PC-9 (cell line): ENCODE measurements at regions not wholly inside any gene's neighbourhood (a gene's known extent, or its start where the extent isn't known, plus 50 kb on each side); places are given as distances from the start of the nearest gene placed in this dataset.

Source experiments
- BruUV-seq: library from RNA; stranded (reverse); fragments of 400-500 nt; replicated peaks from 2 replicates; lab custom pipeline; 2021; lab: Mats Ljungman, UMichigan
- CTCF ChIA-PET: fragments of 300-600 bp; sonication (Branson Sonifier 250); formaldehyde crosslinking; loops from one replicate; lab custom pipeline; 2022; ENCODE audit warnings: antibody characterized with exemption; lab: Charles Lee
- POLR2A ChIA-PET: fragments of 300-600 bp; sonication (Branson Sonifier 250); formaldehyde crosslinking; loops from one replicate; lab custom pipeline; 2022; ENCODE audit warnings: antibody characterized with exemption; ENCODE audit not compliant: unreplicated experiment; lab: Charles Lee
- DNase-seq, 2 experiments: peaks; one replicate each; pipeline versions ENCODE4 v3.0.0 to v3.0.0-alpha.2; 2015 to 2022; ENCODE audit warnings: mixed read lengths in 1 of 2
- H2AFZ ChIP-seq: fragments of 200-600 bp; sonication (generic); 2 replicates; pipeline ENCODE4 v1.8.1; 2017; ENCODE audit warnings: antibody characterized with exemption
- H3F3A ChIP-seq: fragments of 200-600 bp; sonication (generic); 2 replicates; pipeline ENCODE4 v1.8.1; 2017; ENCODE audit warnings: antibody characterized with exemption, mild to moderate bottlenecking, low read depth; ENCODE audit not compliant: insufficient read depth
- H3K27ac ChIP-seq: fragments of 200-600 bp; sonication (generic); 2 replicates; pipeline ENCODE4 v1.6.1; 2016; ENCODE audit warnings: mixed run types
- H3K27me3 ChIP-seq: fragments of 200-600 bp; sonication (generic); 2 replicates; pipeline ENCODE4 v1.6.1; 2016; ENCODE audit warnings: low read depth, mixed run types; ENCODE audit not compliant: insufficient read depth
- H3K36me3 ChIP-seq: fragments of 200-600 bp; sonication (generic); 2 replicates; pipeline ENCODE4 v1.6.1; 2016; ENCODE audit warnings: low read depth, mixed run types
- H3K4me1 ChIP-seq: fragments of 200-600 bp; sonication (generic); replicated peaks from 2 replicates; pipeline ENCODE4 v1.6.1; 2016; ENCODE audit warnings: mixed run types; ENCODE audit not compliant: insufficient read depth
- H3K4me2 ChIP-seq: fragments of 200-600 bp; sonication (generic); 2 replicates; pipeline ENCODE4 v1.6.1; 2017; ENCODE audit warnings: mixed run types
- H3K4me3 ChIP-seq: fragments of 200-600 bp; sonication (generic); 2 replicates; pipeline ENCODE4 v1.6.1; 2016; ENCODE audit warnings: mixed run types
- H3K79me2 ChIP-seq: fragments of 200-600 bp; sonication (generic); 2 replicates; pipeline ENCODE4 v1.6.1; 2017; ENCODE audit warnings: low read depth, mixed run types
- H3K9me2 ChIP-seq: fragments of 200-600 bp; sonication (generic); 2 replicates; pipeline ENCODE4 v1.8.1; 2017; ENCODE audit warnings: mild to moderate bottlenecking; ENCODE audit not compliant: insufficient read depth
- H3K9me3 ChIP-seq: fragments of 200-600 bp; sonication (generic); 2 replicates; pipeline ENCODE4 v1.8.1; 2016; ENCODE audit warnings: low read depth; ENCODE audit not compliant: insufficient read depth
- H4K20me1 ChIP-seq: fragments of 200-600 bp; sonication (generic); 2 replicates; pipeline ENCODE4 v1.8.1; 2017; ENCODE audit not compliant: insufficient read depth
- EZH2 ChIP-seq: fragments of 200-600 bp; sonication (generic); IDR thresholded peaks from 2 replicates; pipeline ENCODE4 v1.8.0; 2017; ENCODE audit warnings: antibody characterized with exemption, low read depth
- intact Hi-C: fragments of 100-400 bp; cut with micrococcal nuclease; formaldehyde crosslinking; loops from one replicate; pipeline ENCODE4 v1.10.0; 2022; ENCODE audit not compliant: unreplicated experiment
- TF ChIP-seq, protein P1 (sequence below): fragments of 200-600 bp; sonication (generic); conservative IDR thresholded peaks from 2 replicates; pipeline ENCODE4 v1.6.1; 2017; ENCODE audit warnings: mixed run types, antibody characterized with exemption, mild to moderate bottlenecking, moderate library complexity

DNA sequence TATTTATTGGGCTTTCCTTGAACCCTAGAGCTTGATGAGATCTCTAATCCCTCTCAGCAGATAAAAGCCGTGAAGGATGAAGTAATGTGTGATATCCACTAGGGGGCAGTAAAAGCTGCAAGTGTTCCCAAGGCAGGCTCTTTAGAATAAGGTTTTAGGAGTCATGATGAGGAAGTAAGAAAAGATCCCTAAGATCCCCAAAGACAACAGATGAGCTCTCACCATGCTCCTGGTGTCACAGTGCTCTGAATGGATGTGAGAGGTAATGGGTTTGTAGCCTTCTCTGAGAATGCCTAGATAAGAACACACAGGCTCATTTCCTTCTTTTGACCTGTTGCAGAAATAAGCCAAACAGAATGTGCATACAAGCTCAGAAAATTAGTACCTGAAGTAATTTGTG lies 70.4 kb upstream of the ITPRID1 start:
- H4K20me1 ChIP-seq: no peaks in the 10 kb centered on the region
- CTCF ChIA-PET: interaction anchor here (0.6 to 1.9 kb wide), 10 partner anchors 11 to 343 kb away, joined by 3 to 16 read pairs (median 4); no protein-coding TSS in a partner anchor
- no TSS peak for BruUV-seq
- peak; percentile 16 to 66 for DNase-seq
- no peak overlapping the region for H3K4me2 ChIP-seq
- H2AFZ ChIP-seq: no peak overlapping the region
- H3K4me1 ChIP-seq: no peaks in the 10 kb centered on the region
- no peaks in the 10 kb centered on the region for H3K79me2 ChIP-seq
- no peaks in the 10 kb centered on the region for H3K9me2 ChIP-seq
- H3K27ac ChIP-seq: no peak overlapping the region
- H3F3A ChIP-seq: no peaks in the 10 kb centered on the region
- H3K4me3 ChIP-seq: no peak overlapping the region
- H3K27me3 ChIP-seq: 0 out of 2 replicates have a peak, but pooled peaks cover 17% of the 10 kb centered on the region
- POLR2A ChIA-PET: no interaction called here
- intact Hi-C loops: loop anchor here (1.0 to 10.0 kb wide), 4 partner anchors 45 to 291 kb away; no protein-coding TSS in a partner anchor
- no peaks in the 10 kb centered on the region for H3K36me3 ChIP-seq
- no peak for TF ChIP-seq EZH2
- TF ChIP-seq, protein P1, sequence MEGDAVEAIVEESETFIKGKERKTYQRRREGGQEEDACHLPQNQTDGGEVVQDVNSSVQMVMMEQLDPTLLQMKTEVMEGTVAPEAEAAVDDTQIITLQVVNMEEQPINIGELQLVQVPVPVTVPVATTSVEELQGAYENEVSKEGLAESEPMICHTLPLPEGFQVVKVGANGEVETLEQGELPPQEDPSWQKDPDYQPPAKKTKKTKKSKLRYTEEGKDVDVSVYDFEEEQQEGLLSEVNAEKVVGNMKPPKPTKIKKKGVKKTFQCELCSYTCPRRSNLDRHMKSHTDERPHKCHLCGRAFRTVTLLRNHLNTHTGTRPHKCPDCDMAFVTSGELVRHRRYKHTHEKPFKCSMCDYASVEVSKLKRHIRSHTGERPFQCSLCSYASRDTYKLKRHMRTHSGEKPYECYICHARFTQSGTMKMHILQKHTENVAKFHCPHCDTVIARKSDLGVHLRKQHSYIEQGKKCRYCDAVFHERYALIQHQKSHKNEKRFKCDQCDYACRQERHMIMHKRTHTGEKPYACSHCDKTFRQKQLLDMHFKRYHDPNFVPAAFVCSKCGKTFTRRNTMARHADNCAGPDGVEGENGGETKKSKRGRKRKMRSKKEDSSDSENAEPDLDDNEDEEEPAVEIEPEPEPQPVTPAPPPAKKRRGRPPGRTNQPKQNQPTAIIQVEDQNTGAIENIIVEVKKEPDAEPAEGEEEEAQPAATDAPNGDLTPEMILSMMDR: peak; percentile 98
- H3K9me3 ChIP-seq: no peaks in the 10 kb centered on the region

- CTCF ChIA-PET: interaction anchor here (0.7 to 1.9 kb wide), 3 partner anchors 26 to 310 kb away, joined by 7 to 16 read pairs (median 7); no protein-coding TSS in a partner anchor
- 0 out of 2 replicates have a peak, but pooled peaks cover 14% of the 10 kb centered on the region for H3K27me3 ChIP-seq
- POLR2A ChIA-PET: no interaction called here
- no peaks in the 10 kb centered on the region for H3K9me3 ChIP-seq
- H3K9me2 ChIP-seq: no peaks in the 10 kb centered on the region
- no peaks in the 10 kb centered on the region for H3F3A ChIP-seq
- H3K4me2 ChIP-seq: no peak overlapping the region
- H4K20me1 ChIP-seq: no peaks in the 10 kb centered on the region
- no peak overlapping the region for H2AFZ ChIP-seq
- intact Hi-C loops: loop anchor here (10.0 kb wide), 1 partner anchor 291 kb away; no protein-coding TSS in a partner anchor
- no peaks in the 10 kb centered on the region for H3K79me2 ChIP-seq
- no peak overlapping the region for H3K4me3 ChIP-seq
- BruUV-seq: no TSS peak
- no peaks in the 10 kb centered on the region for H3K36me3 ChIP-seq
- no peaks in the 10 kb centered on the region for H3K4me1 ChIP-seq
- DNase-seq: no peak
- TF ChIP-seq EZH2: no peak
- TF ChIP-seq, protein P1: no peak
- H3K27ac ChIP-seq: no peak overlapping the region
Measured at GRCh38 chr7:31444196-31444595, 69.7 kb upstream of the ITPRID1 start.

- Histone ChIP-seq H3K36me3 (no peaks in the 10 kb centered on the region), H2AFZ (no peak overlapping the region), H3K4me1 (no peaks in the 10 kb centered on the region), H4K20me1 (no peaks in the 10 kb centered on the region), H3K27ac (no peak overlapping the region), H3F3A (no peaks in the 10 kb centered on the region), H3K79me2 (no peaks in the 10 kb centered on the region), H3K4me2 (no peak overlapping the region), H3K9me3 (no peaks in the 10 kb centered on the region), H3K27me3 (0 out of 2 replicates have a peak, but pooled peaks cover 12% of the 10 kb centered on the region), H3K4me3 (no peak overlapping the region), H3K9me2 (no peaks in the 10 kb centered on the region)
- no TSS peak for BruUV-seq
- TF ChIP-seq, protein P1: no peak
- TF ChIP-seq EZH2: no peak
- intact Hi-C loops: loop anchor here (10.0 kb wide), 1 partner anchor 289 kb away; no protein-coding TSS in a partner anchor
- ChIA-PET CTCF (no interaction called here), POLR2A (no interaction called here)
- no peak for DNase-seq
Measured at GRCh38 chr7:31445686-31446355, 68.1 kb upstream of the ITPRID1 start.
